ENCODE measurements at regions not wholly inside any gene's neighbourhood (a gene's known extent, or its start where the extent isn't known, plus 50 kb on each side); places are given as distances from the start of the nearest gene placed in this dataset.

- no peaks in the 10 kb centered on the region for H3K27me3 ChIP-seq (ENCODE audit: insufficient read depth, poor library complexity, severe bottlenecking)
- no peaks in the 10 kb centered on the region for H3K36me3 ChIP-seq (ENCODE audit: low read depth)
- H3K4me3 ChIP-seq (ENCODE audit: severe bottlenecking), result no peak overlapping the region
- ATAC-seq (ENCODE audit: low read depth) (no peak), DNase-seq (ENCODE audit: low spot score) (no peak)
- peaks cover 3% of the 10 kb centered on the region for H3K4me1 ChIP-seq (ENCODE audit: insufficient read depth, poor library complexity, severe bottlenecking)
- no peak overlapping the region for H3K27ac ChIP-seq (ENCODE audit: poor library complexity, severe bottlenecking)
- H3K9me3 ChIP-seq (ENCODE audit: severe bottlenecking), result no peaks in the 10 kb centered on the region
- TF ChIP-seq, protein P1, sequence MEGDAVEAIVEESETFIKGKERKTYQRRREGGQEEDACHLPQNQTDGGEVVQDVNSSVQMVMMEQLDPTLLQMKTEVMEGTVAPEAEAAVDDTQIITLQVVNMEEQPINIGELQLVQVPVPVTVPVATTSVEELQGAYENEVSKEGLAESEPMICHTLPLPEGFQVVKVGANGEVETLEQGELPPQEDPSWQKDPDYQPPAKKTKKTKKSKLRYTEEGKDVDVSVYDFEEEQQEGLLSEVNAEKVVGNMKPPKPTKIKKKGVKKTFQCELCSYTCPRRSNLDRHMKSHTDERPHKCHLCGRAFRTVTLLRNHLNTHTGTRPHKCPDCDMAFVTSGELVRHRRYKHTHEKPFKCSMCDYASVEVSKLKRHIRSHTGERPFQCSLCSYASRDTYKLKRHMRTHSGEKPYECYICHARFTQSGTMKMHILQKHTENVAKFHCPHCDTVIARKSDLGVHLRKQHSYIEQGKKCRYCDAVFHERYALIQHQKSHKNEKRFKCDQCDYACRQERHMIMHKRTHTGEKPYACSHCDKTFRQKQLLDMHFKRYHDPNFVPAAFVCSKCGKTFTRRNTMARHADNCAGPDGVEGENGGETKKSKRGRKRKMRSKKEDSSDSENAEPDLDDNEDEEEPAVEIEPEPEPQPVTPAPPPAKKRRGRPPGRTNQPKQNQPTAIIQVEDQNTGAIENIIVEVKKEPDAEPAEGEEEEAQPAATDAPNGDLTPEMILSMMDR (IDR thresholded peaks at IDR 0.05; ENCODE audit: poor library complexity, severe bottlenecking), result no peak
These were observed 153.5 kb upstream of the ZEB2 start for GRCh38 chr2:144673456-144673855.

DNA sequence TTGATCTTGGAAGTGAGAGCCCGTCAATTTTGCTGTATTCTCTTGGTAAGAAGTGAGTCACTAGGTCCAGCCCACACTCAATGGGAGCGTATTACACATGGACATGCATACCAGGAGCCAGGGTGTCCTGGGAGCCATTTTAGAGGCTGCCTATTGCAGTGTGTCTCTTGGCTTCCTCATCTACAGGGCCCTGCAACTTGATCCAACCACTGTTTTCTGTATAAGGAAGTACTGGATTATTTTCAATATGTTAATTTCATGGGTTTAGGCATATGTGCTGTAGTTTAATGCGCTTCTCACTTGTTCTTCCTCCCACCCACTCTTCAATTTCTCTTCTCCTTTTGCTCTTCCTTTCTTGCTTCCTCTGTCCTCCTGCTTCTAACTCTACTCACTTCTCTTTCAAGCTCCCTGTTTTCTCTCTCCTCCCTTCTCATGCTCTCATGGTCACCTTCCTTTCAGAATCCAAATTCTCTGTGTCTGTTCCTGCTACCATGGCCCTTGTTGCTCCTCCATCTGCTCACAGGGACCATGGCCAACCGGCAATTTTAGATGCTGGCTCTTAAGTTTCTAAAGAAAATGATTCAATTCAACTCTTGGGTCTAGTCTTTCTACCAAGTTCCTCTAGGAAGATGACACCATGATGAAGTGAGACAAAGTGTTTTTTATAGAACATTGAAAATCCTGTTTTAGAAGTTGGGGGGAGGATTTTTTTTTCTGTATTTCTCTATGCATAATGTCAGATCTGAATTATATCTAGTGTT is 152.0 kb upstream of the ZEB2 start:
- no peak for ATAC-seq (ENCODE audit: low read depth)
- no peaks in the 10 kb centered on the region for H3K9me3 ChIP-seq (ENCODE audit: severe bottlenecking)
- TF ChIP-seq, protein P1 (IDR thresholded peaks at IDR 0.05; ENCODE audit: poor library complexity, severe bottlenecking), result no peak
- no peak for DNase-seq (ENCODE audit: low spot score)
- no peaks in the 10 kb centered on the region for H3K27me3 ChIP-seq (ENCODE audit: insufficient read depth, poor library complexity, severe bottlenecking)
- no peak overlapping the region for H3K4me3 ChIP-seq (ENCODE audit: severe bottlenecking)
- no peak overlapping the region for H3K27ac ChIP-seq (ENCODE audit: poor library complexity, severe bottlenecking)
- H3K4me1 ChIP-seq (ENCODE audit: insufficient read depth, poor library complexity, severe bottlenecking), result peaks cover 3% of the 10 kb centered on the region
- no peaks in the 10 kb centered on the region for H3K36me3 ChIP-seq (ENCODE audit: low read depth)

DNA sequence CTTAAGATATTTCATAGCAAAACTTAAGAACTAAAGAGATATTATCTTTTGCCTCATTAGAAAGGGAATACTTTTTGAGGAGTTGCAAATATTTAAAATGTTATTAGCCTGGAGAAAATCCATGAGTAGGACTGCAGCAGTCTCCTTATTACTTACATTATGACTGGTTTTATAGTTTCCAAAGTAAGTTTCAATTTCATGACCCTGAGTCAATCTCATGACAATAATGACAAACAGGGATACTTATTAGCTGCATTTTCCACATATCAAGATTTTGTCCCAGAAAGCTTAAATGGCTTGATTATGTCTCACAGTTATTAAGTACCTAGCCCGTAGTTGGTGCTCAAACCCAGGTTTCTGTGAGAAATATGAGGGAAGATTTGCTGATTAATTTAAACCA is 150.8 kb upstream of the ZEB2 start:
- ATAC-seq (ENCODE audit: low read depth), result no peak
- no peak overlapping the region for H3K4me3 ChIP-seq (ENCODE audit: severe bottlenecking)
- H3K9me3 ChIP-seq (ENCODE audit: severe bottlenecking), result no peaks in the 10 kb centered on the region
- no peak overlapping the region for H3K27ac ChIP-seq (ENCODE audit: poor library complexity, severe bottlenecking)
- H3K36me3 ChIP-seq (ENCODE audit: low read depth), result no peaks in the 10 kb centered on the region
- no peaks in the 10 kb centered on the region for H3K27me3 ChIP-seq (ENCODE audit: insufficient read depth, poor library complexity, severe bottlenecking)
- TF ChIP-seq, protein P1 (IDR thresholded peaks at IDR 0.05; ENCODE audit: poor library complexity, severe bottlenecking), result no peak
- no peak for DNase-seq (ENCODE audit: low spot score)
- peaks cover 9% of the 10 kb centered on the region for H3K4me1 ChIP-seq (ENCODE audit: insufficient read depth, poor library complexity, severe bottlenecking)

DNA sequence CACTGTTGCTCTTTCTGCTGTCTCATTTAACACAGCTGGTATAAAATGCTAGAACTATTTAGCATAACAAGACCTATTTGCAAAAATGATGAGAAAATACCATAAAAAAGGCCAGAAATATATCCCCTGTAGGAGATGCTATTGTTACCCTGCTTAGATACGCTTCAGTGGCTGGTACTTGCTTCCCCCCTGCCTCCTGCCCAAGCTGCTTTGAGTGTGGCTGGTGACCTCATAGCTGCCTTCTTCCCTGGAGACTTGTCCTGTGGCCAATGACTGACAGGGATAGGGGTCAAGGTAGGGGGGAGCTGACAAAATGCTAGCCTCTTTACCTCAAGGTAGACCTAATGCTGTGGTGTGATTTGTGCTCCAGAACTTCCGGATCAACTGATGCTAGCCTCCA is 150.2 kb upstream of the ZEB2 start:
- Histone ChIP-seq H3K27me3 (ENCODE audit: insufficient read depth, poor library complexity, severe bottlenecking) (no peaks in the 10 kb centered on the region), H3K27ac (ENCODE audit: poor library complexity, severe bottlenecking) (no peak overlapping the region), H3K9me3 (ENCODE audit: severe bottlenecking) (no peaks in the 10 kb centered on the region), H3K36me3 (ENCODE audit: low read depth) (no peaks in the 10 kb centered on the region), H3K4me1 (ENCODE audit: insufficient read depth, poor library complexity, severe bottlenecking) (peaks cover 9% of the 10 kb centered on the region), H3K4me3 (ENCODE audit: severe bottlenecking) (no peak overlapping the region)
- TF ChIP-seq, protein P1 (IDR thresholded peaks at IDR 0.05; ENCODE audit: poor library complexity, severe bottlenecking), result no peak
- DNase-seq (ENCODE audit: low spot score) (no peak), ATAC-seq (ENCODE audit: low read depth) (no peak)

Data from RWPE2 (cell line).